GM23338 (cell line): ENCODE measurements at regions not wholly inside any gene's neighbourhood (a gene's known extent, or its start where the extent isn't known, plus 50 kb on each side); places are given as distances from the start of the nearest gene placed in this dataset.
"Not testable (repeated sequence)": the region's sequence is repeated elsewhere in the genome, so short reads cannot be mapped to it uniquely, and the experiment has no call there.

Experiments
- CREB1 ChIP-seq: fragments of 250-450 bp; sonication (Bioruptor Pico); IDR thresholded peaks from 2 replicates; pipeline ENCODE4 v1.5.0; 2020; ENCODE audit warnings: low read depth, mild to moderate bottlenecking, moderate library complexity
- ETS1 ChIP-seq: IDR thresholded peaks from 2 replicates; pipeline ENCODE4 v1.6.1; 2016; ENCODE audit warnings: antibody characterized with exemption
- EZH2 ChIP-seq: fragments of 200-600 bp; sonication (generic); IDR thresholded peaks from one replicate; pipeline ENCODE4 v1.8.0; 2017; ENCODE audit warnings: antibody characterized with exemption, mild to moderate bottlenecking, low read depth; ENCODE audit not compliant: unreplicated experiment
- EZH2phosphoT487 ChIP-seq: fragments of 200-600 bp; sonication (generic); IDR thresholded peaks from one replicate; pipeline ENCODE4 v1.8.1; 2018; ENCODE audit warnings: antibody characterized with exemption; ENCODE audit not compliant: unreplicated experiment
- JUNB ChIP-seq: IDR thresholded peaks from one replicate; pipeline ENCODE4 v1.6.1; 2016; ENCODE audit warnings: antibody characterized with exemption; ENCODE audit not compliant: unreplicated experiment
- NANOG ChIP-seq: IDR thresholded peaks from 2 replicates; pipeline ENCODE4 v1.6.1; 2016; ENCODE audit warnings: antibody characterized with exemption, borderline replicate concordance
- POLR2AphosphoS5 ChIP-seq: IDR thresholded peaks from 2 replicates; pipeline ENCODE4 v1.6.1; 2016; ENCODE audit warnings: antibody characterized with exemption, low read depth
- ZNF331 ChIP-seq: fragments of 250-450 bp; sonication (Bioruptor Pico); IDR thresholded peaks from 2 replicates; pipeline ENCODE4 v1.5.0; 2020; ENCODE audit warnings: low read depth, mild to moderate bottlenecking, moderate library complexity
- ZNF462 ChIP-seq: fragments of 250-450 bp; sonication (Bioruptor Pico); IDR thresholded peaks from 2 replicates; pipeline ENCODE4 v1.5.0; 2020; ENCODE audit warnings: mild to moderate bottlenecking, moderate library complexity
- TF ChIP-seq, protein P1 (sequence below), 2 experiments: fragments of 200-600 bp in 1 of 2; sonication (generic) in 1 of 2; conservative IDR thresholded peaks; 2 replicates each; pipeline versions ENCODE4 v1.5.1 to v1.6.1; 2016 to 2017; ENCODE audit warnings: antibody characterized with exemption in 2 of 2, low read depth in 2 of 2, mild to moderate bottlenecking in 2 of 2, moderate library complexity in 1 of 2
- TF ChIP-seq, protein P2 (sequence below): IDR thresholded peaks from one replicate; pipeline ENCODE4 v1.6.1; 2018; ENCODE audit warnings: antibody characterized with exemption; ENCODE audit not compliant: unreplicated experiment

- TF ChIP-seq EZH2phosphoT487; ZNF331; CREB1; EZH2; ZNF462 (CRISPR knock-in tag); NANOG; POLR2AphosphoS5; ETS1; JUNB: not testable (repeated sequence)
- TF ChIP-seq, protein P1, sequence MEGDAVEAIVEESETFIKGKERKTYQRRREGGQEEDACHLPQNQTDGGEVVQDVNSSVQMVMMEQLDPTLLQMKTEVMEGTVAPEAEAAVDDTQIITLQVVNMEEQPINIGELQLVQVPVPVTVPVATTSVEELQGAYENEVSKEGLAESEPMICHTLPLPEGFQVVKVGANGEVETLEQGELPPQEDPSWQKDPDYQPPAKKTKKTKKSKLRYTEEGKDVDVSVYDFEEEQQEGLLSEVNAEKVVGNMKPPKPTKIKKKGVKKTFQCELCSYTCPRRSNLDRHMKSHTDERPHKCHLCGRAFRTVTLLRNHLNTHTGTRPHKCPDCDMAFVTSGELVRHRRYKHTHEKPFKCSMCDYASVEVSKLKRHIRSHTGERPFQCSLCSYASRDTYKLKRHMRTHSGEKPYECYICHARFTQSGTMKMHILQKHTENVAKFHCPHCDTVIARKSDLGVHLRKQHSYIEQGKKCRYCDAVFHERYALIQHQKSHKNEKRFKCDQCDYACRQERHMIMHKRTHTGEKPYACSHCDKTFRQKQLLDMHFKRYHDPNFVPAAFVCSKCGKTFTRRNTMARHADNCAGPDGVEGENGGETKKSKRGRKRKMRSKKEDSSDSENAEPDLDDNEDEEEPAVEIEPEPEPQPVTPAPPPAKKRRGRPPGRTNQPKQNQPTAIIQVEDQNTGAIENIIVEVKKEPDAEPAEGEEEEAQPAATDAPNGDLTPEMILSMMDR (conservative IDR thresholded peaks at IDR 0.05; ENCODE audit: low read depth in 2 of 2) = not testable (repeated sequence)
- TF ChIP-seq, protein P2, sequence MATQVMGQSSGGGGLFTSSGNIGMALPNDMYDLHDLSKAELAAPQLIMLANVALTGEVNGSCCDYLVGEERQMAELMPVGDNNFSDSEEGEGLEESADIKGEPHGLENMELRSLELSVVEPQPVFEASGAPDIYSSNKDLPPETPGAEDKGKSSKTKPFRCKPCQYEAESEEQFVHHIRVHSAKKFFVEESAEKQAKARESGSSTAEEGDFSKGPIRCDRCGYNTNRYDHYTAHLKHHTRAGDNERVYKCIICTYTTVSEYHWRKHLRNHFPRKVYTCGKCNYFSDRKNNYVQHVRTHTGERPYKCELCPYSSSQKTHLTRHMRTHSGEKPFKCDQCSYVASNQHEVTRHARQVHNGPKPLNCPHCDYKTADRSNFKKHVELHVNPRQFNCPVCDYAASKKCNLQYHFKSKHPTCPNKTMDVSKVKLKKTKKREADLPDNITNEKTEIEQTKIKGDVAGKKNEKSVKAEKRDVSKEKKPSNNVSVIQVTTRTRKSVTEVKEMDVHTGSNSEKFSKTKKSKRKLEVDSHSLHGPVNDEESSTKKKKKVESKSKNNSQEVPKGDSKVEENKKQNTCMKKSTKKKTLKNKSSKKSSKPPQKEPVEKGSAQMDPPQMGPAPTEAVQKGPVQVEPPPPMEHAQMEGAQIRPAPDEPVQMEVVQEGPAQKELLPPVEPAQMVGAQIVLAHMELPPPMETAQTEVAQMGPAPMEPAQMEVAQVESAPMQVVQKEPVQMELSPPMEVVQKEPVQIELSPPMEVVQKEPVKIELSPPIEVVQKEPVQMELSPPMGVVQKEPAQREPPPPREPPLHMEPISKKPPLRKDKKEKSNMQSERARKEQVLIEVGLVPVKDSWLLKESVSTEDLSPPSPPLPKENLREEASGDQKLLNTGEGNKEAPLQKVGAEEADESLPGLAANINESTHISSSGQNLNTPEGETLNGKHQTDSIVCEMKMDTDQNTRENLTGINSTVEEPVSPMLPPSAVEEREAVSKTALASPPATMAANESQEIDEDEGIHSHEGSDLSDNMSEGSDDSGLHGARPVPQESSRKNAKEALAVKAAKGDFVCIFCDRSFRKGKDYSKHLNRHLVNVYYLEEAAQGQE = not testable (repeated sequence)
Measured at GRCh38 chr17:43289670-43290069, 55.9 kb upstream of the RNU2-1 start.
